ENCODE measurements at regions not wholly inside any gene's neighbourhood (a gene's known extent, or its start where the extent isn't known, plus 50 kb on each side); places are given as distances from the start of the nearest gene placed in this dataset.

- H4K20me1 ChIP-seq (ENCODE audit: control insufficient read depth, extremely low read depth, insufficient read depth, low read length) = no peaks in the 10 kb centered on the region
- no peaks in the 10 kb centered on the region for H3K27me3 ChIP-seq (ENCODE audit: control insufficient read depth, insufficient read depth, low read length)
- no peaks in the 10 kb centered on the region for H3K9me3 ChIP-seq (ENCODE audit: control insufficient read depth, insufficient read depth, low read depth, low read length)
- no peaks in the 10 kb centered on the region for H3K79me2 ChIP-seq (ENCODE audit: control insufficient read depth, insufficient read depth, low read length)
- no peaks in the 10 kb centered on the region for H3K36me3 ChIP-seq (ENCODE audit: control insufficient read depth, insufficient read depth, low read length)
- DNase-seq (ENCODE audit: low read depth in 2 of 2) = no peak
- TF ChIP-seq CTCF (conservative IDR thresholded peaks at IDR 0.05 in 1 of 2, IDR thresholded peaks at IDR 0.05 in 1 of 2; ENCODE audit: low read depth in 1 of 2, low read length in 2 of 2) (no peak), EZH2 (IDR thresholded peaks at IDR 0.05; ENCODE audit: low read length, missing control alignments) (no peak)
- H3K4me2 ChIP-seq (ENCODE audit: extremely low read depth, insufficient read depth, low read length) = no peak overlapping the region
- peaks cover 5% of the 10 kb centered on the region for H3K4me1 ChIP-seq (ENCODE audit: control insufficient read depth, extremely low read depth, insufficient read depth, low read length)
- no peak overlapping the region for H2AFZ ChIP-seq (ENCODE audit: low read length)
- no peak overlapping the region for H3K9ac ChIP-seq (ENCODE audit: insufficient read depth, low read length)
- no peak overlapping the region for H3K4me3 ChIP-seq (replicated peaks in 1 of 4; ENCODE audit: control extremely low read depth in 1 of 4, insufficient read depth in 1 of 4, low read depth in 3 of 4, low read length in 4 of 4)
- H3K27ac ChIP-seq (ENCODE audit: insufficient read depth, low read length) = no peak overlapping the region
Measured at GRCh38 chr6:14718861-14719260, 527.0 kb upstream of the JARID2 start.

DNA sequence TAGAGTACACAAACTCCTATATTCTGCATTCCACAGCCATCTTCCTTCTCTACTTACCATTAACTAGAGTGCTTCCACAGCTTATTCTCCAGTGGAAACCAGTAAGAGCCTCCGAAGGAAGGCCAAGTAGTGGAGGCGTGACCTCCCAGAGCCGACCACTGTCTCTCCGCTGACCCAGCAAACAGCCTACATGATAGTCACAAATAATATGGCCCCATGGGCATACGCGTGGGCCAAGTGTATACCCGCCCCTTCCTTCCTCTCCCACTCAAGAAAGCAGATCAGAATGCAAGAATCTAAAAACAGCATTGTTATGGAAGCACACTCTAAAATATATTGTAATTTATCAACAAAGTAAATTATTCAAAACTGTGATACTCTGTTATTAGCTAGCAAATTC, 526.6 kb upstream of the JARID2 start:
- H3K4me2 ChIP-seq (ENCODE audit: extremely low read depth, insufficient read depth, low read length) = no peak overlapping the region
- H3K27me3 ChIP-seq (ENCODE audit: control insufficient read depth, insufficient read depth, low read length) = no peaks in the 10 kb centered on the region
- TF ChIP-seq EZH2 (IDR thresholded peaks at IDR 0.05; ENCODE audit: low read length, missing control alignments) = no peak
- no peak for TF ChIP-seq CTCF (conservative IDR thresholded peaks at IDR 0.05 in 1 of 2, IDR thresholded peaks at IDR 0.05 in 1 of 2; ENCODE audit: low read depth in 1 of 2, low read length in 2 of 2)
- H2AFZ ChIP-seq (ENCODE audit: low read length) = no peak overlapping the region
- no peaks in the 10 kb centered on the region for H3K36me3 ChIP-seq (ENCODE audit: control insufficient read depth, insufficient read depth, low read length)
- no peaks in the 10 kb centered on the region for H3K79me2 ChIP-seq (ENCODE audit: control insufficient read depth, insufficient read depth, low read length)
- H3K4me1 ChIP-seq (ENCODE audit: control insufficient read depth, extremely low read depth, insufficient read depth, low read length) = peaks cover 5% of the 10 kb centered on the region
- H3K27ac ChIP-seq (ENCODE audit: insufficient read depth, low read length) = no peak overlapping the region
- no peaks in the 10 kb centered on the region for H3K9me3 ChIP-seq (ENCODE audit: control insufficient read depth, insufficient read depth, low read depth, low read length)
- H3K4me3 ChIP-seq (replicated peaks in 1 of 4; ENCODE audit: control extremely low read depth in 1 of 4, insufficient read depth in 1 of 4, low read depth in 3 of 4, low read length in 4 of 4) = no peak overlapping the region
- DNase-seq (ENCODE audit: low read depth in 2 of 2) = no peak
- H3K9ac ChIP-seq (ENCODE audit: insufficient read depth, low read length) = no peak overlapping the region
- no peaks in the 10 kb centered on the region for H4K20me1 ChIP-seq (ENCODE audit: control insufficient read depth, extremely low read depth, insufficient read depth, low read length)

DNA sequence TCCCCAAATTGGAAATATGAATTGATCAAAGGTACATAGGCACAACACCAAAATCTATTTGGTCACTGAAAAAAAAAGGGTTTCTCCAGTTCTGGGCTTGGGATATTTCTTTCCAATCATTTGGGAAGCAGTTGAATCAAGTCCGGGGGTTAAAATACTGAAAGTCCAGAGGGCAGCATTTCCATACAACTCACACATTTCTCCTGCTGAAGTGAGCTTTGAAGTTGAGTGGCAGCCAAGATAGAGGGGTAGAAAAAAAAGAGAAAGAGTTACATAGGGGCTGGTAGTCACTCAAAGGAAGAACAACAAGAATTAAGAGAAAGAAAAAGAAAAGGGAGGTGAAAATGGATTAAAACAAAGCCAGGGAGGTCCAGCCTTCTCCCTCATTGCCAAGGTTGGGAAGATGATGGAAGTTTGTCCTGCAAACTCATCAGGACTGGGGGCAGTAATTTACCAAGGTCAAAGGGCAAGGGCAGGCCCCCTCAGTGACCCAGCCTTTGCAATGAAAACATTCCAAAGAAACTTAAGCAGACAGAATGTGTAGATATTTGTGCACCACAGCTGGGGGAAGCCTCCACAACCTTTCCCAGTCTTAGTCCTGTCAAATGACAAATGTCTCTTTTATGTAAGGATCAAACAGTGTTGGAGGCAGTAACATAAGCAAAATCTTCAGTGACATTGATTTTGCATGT, 525.3 kb upstream of the JARID2 start:
- no peak for TF ChIP-seq CTCF (conservative IDR thresholded peaks at IDR 0.05 in 1 of 2, IDR thresholded peaks at IDR 0.05 in 1 of 2; ENCODE audit: low read depth in 1 of 2, low read length in 2 of 2)
- TF ChIP-seq EZH2 (IDR thresholded peaks at IDR 0.05; ENCODE audit: low read length, missing control alignments) = no peak
- peak in 1 of 2 donors; percentile 22 for DNase-seq (ENCODE audit: low read depth in 2 of 2)
- H3K9me3 ChIP-seq (ENCODE audit: control insufficient read depth, insufficient read depth, low read depth, low read length) = no peaks in the 10 kb centered on the region
- H3K4me1 ChIP-seq (ENCODE audit: control insufficient read depth, extremely low read depth, insufficient read depth, low read length) = peaks cover 5% of the 10 kb centered on the region
- no peak overlapping the region for H3K4me3 ChIP-seq (replicated peaks in 1 of 4; ENCODE audit: control extremely low read depth in 1 of 4, insufficient read depth in 1 of 4, low read depth in 3 of 4, low read length in 4 of 4)
- H2AFZ ChIP-seq (ENCODE audit: low read length) = no peak overlapping the region
- no peak overlapping the region for H3K4me2 ChIP-seq (ENCODE audit: extremely low read depth, insufficient read depth, low read length)
- H3K36me3 ChIP-seq (ENCODE audit: control insufficient read depth, insufficient read depth, low read length) = no peaks in the 10 kb centered on the region
- no peaks in the 10 kb centered on the region for H3K27me3 ChIP-seq (ENCODE audit: control insufficient read depth, insufficient read depth, low read length)
- no peak overlapping the region for H3K27ac ChIP-seq (ENCODE audit: insufficient read depth, low read length)
- H4K20me1 ChIP-seq (ENCODE audit: control insufficient read depth, extremely low read depth, insufficient read depth, low read length) = no peaks in the 10 kb centered on the region
- no peak overlapping the region for H3K9ac ChIP-seq (ENCODE audit: insufficient read depth, low read length)
- H3K79me2 ChIP-seq (ENCODE audit: control insufficient read depth, insufficient read depth, low read length) = no peaks in the 10 kb centered on the region
